SIG-M5 treated with dmso at 0.1 percent for 504 hours (cell line): ENCODE measurements at regions not wholly inside any gene's neighbourhood (a gene's known extent, or its start where the extent isn't known, plus 50 kb on each side); places are given as distances from the start of the nearest gene placed in this dataset.

Source experiments
- DNase-seq: peaks from one replicate; lab custom pipeline; 2025; ENCODE audit not compliant: unreplicated experiment; lab: John Stamatoyannopoulos, UW

DNA sequence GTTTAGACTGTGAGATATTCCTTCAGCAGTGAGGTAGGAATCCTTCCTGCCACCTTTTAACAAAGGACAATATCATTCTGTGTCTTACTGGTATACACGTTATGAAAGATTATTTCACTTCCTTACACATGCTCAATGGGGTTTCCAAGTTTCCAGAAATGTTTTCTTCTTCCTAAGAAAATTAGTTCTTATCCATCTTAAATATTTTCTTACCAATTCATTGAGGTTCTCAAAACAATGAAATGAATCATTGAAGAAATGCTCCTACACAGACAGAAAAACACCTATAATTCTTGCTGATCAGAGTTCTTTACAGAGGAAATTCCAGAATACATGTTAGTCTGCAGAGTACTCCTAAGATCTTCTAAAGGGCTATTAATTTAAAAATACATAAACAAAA, 51.4 kb upstream of the SEC61G start:
- no peak for DNase-seq

DNA sequence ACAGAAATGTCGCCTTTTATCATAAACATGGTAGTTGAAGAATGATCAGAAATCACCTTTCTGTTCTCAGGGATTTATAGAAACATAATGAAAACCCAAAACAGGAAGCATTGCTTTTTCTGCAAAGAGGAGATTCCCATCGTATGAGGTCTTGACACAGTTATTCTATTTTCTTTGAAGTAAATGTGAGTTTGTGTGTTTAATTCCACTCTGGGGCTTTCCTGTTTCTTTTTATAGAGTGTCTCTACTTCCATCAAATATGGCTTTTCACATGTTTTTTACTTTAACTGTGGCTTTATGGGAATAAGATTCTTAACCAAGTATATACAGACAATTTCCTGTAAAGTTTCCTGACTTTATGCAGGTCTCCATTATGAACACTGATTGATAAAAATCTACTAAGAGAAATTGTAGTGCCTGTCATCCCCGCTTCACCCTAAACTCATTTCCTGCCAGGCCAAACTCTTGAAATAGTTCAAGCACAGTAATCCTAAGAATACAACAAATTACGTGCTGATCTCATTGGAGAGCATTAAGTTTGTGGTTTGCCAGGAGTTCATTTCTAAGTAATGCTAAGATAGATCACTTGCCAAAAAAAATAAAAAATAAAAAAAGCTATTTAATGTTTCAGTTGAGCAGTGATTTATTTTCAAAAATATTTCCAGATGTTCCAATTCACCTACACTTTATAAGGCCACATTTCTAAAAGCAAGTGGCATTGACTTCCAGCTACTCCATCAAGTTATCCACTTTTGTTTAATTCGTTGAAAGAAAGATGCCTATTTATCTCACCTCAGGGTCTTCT, 52.2 kb upstream of the SEC61G start:
- no peak for DNase-seq

DNA sequence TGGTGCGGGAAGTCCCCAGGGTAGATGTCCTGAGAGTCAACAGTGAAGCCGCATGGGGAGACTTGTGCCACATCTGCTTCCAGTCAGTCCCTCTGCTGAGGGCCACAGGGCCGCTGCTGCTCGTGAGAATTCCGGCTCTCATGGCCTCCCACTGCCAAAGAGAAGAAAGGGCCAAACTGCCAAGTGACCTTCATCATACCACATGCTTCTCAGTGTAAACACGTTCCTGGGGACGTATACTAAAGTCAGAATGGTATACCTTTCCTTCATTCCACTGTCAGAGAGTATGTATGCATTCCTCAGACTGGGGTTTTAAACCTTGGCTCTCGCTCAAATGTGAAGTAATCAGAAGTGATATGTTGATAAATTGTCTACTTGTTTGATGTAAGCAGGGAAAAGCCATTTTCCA, 52.8 kb upstream of the SEC61G start:
- DNase-seq = no peak

DNA sequence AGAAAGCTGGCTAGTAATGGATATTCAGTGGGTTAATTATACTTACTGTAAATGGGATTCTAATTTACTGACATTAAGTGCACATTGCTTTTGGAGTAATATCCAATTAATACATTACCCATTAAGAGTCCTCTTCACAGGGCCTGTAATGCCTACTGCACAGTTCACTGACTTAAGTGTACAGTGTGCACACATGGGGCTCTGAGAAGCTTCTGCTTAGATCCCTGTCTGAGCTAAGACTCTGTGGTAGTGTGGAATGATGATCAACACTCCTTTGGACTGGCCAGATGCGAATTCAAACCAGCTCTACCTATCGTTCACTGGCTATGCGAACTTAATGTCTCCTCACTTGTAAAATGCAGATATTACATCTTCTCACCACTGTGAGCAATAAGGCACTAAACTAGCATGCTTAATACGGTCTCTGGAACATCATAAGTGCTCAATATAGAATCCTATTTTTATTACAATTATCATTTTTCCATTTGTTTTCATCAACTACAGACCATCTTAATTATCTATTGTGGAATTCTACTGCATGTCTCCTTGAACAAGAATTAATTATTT, 53.8 kb upstream of the SEC61G start:
- no peak for DNase-seq

DNA sequence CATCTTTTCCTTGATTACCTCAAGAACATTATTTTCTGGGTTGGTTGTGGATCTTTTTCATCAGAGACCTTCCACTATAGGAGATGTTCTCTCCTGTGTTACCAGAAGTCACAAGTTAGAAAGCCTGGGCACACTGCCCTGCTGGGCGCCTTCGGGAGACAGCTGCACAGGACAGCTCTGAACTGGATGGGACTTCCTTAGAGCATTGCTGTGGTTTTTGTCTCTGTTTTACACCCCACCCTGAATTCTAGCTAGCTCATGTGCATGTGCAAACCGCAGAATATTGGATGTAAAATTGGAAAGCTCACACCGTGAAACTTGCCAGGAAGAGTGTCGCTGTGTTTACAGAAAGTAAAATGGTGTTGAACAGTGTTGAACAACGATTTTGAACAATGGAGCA, 54.4 kb upstream of the SEC61G start:
- no peak for DNase-seq

DNA sequence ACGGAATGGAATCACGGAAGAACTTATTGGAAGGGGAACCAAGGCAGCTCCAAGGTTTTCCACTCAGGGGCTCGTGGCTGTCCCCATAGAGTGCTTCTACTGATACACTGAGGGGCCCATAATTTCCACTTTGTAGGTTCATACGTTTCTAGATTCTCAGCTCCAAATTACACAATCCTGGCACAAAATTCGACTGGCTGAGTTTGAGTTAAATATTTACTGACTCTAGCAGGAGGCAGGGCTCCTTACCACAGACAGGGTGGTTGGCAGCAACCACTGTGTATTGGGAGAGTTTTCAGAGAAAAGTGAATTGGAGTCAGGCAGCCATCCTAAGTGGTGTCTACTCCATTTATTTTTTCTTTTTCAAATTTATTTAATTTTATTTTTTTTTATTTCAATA, 55.4 kb upstream of the SEC61G start:
- DNase-seq = no peak

DNA sequence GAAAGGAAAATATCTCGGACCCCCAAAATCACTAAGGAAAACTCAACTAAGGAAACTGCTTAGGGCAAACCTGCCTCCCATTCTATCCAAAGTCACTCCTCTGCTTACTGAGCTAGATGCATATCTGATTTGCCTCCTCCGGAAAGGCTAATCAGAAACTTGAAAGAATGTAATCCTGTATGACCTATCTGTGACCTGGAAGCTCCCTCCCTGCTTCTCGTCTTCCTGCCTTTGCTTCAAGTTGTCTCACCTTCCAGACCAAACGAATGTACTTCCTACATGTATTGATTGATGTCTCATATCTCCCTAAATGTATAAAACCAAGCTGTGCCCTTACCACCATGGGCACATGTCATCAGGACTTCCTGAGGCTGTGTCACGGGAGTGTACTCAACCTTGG, 58.1 kb upstream of the SEC61G start:
- DNase-seq = no peak

DNA sequence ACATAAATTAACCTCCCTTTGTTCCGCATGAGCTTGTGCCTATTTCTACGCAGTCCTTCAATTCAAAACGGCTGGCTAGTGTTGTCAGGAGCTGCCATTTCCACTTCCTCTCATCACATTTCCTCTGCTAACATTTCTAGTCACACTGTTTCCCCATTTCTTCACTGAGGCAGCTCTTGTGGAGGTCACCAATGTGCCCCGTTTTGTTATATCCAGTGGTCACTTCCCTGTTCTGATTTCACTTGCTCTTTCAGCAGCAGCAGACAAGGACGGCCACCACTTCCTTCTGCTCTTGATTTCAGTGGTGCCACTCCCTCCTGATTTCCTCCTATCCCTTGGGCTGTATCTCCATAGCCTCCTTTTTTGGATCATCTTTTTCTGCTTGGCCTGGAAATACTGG, 64.8 kb upstream of the SEC61G start:
- no peak for DNase-seq

DNA sequence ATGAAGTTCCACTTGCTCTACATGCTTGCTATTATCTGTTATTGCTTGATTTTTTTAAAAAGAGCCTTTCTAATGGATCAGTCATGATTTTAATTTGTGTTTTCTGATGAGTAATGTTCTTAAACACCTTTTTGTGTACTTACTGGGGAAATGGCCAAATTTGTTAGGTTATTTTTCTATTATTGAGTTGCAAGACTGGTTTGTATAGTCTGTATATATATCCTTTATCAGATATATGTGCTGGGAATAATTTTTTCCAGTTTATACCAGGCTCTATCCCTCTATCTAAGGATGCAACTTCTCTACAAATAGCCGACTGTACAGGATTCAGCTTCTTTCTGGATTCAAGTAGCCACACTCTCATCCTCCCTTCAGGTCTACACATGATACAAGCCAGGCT, 65.6 kb upstream of the SEC61G start:
- no peak for DNase-seq

DNA sequence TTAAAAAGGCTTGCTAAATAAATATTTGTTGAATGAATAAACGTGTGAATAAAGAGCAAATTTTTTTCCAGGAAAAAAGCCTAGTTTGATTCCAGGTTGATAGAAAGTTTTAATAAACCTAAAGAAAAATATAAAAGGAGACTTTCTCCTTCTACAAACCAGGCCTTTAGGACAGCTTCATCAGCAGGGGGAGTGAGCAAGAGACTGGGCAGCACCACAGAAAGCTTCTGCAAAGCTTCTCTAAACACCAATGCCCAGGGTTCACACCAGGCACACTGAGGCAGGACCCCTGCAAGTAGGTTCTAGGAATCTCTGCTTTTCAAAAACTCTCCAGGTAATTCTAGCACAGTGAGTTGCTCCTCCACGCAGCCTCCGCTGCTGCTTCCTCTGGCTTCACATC, 66.4 kb upstream of the SEC61G start:
- no peak for DNase-seq

DNA sequence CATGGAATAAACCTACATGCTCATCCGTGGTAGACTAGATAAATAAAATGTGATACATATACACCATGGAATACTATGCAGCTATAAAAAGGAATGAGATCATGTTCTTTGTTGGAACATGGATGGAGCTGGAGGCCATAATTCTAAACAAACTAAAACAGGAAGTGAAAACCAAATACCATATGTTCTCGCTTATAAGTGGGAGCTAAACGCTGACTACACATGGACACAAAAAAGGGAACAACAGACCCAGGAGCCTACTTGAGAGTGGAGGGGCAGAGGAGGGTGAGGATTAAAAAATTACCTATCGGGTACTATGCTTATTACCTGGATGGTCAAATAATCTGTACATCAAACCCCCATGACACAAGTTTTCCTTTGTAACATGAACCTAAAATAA, 68.7 kb upstream of the SEC61G start:
- no peak for DNase-seq

DNA sequence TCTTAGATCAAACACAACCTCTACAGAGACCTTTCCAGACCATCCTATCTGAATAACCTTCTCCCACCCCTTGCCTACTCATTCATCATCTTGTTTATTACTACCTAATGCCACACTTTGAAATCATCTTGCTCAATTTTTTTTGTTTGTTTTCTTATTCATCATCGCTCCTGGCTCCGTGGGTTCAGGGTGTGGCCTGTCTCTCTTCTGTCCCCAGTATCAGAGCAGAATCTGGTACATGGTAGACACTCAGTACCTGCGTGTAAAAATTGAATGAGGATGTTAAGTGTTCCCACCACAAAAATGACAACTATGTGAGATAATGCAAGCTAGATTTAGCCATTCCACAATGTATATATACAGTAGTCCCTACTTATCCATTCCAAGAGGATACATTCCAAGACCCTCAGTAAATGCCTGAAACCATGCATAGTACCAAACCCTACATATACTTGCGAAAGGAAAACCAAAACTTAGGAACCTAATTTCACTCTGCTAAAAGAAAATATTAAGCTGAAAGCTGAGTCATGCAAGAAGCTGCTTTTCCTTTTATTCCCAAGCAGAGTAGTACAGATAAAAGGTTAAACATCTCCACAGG, 72.1 kb upstream of the SEC61G start:
- DNase-seq = no peak

DNA sequence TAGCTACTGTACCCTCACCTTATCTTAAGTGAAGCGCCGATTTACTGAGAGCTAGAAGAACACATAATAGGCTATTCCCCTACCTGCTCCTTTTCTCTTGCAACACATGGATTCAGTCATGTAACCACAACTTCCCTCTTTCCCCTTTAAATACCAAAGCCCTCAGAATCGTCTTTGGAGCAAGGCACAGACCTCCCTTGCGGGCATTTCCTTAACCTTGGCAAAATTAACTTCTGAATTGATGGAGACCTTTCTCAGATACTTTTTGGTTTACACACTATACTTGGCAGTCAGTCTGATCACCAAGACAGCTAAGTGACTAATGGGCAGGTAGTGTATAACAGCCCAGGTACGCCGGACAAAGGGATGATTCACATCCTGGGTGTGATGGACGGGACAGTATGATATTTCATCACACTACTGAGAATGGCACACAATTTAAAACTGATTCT, 72.7 kb upstream of the SEC61G start:
- no peak for DNase-seq

DNA sequence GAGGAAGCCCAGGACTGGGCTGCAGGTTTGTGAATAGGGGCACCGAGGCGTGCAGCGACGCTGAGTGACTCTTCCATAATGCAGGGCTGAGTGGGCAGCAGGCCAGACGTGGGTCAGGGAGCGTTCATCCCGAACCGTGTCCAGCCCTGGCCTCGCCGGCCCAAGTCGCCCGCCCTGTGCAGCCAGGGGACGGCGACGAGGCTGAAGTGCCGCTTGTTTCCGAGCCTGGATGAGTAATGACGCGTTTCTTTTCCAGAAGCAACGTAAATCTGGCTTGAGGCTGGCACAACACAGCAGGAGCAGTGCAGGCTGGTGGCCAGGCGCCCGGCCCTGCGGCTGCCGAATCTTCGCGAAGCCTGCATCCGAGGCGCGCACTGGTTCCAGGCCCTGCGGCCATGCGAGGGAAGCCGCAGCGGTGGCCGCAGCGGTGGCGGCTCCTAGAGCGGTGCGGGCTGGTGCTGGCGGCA, 74.0 kb upstream of the SEC61G start:
- no peak for DNase-seq

DNA sequence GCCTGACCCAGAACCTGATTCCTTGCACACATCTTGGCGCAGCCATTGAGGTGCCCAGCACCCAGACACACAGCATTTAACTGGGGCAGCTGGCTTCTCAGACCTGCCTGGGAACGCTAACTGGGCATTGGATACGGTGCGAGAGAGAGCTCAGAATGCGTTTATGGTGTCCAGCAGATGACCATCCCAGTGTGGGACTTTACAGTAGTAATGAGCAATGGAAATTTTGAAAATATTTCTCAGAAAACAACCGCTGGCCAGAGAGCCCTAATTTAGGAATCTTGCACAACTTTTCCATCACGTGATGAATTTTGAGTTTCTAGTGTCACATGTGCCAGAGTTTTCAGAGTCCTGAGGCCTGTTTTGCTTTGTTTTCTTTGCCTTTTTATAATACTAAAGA, 78.2 kb upstream of the SEC61G start:
- no peak for DNase-seq

DNA sequence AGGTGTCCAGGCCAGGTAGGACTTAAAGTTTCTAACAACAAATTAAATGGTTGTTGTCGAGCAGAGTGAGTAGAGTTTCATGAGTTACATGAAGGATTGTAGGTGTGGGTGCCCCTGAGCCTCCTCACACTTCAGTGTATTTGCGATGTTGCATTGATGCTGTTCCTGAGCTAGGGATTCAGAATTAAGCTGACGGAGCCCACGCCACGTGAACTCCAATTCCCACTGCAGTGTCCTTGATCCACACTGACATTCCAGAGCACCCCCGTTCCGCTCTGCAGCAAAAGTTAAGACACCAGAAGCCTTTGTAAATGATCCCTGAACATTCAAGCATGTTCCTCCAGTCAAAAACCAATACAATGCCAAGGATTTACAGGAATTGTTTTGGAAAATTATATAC, 78.8 kb upstream of the SEC61G start:
- DNase-seq = no peak

DNA sequence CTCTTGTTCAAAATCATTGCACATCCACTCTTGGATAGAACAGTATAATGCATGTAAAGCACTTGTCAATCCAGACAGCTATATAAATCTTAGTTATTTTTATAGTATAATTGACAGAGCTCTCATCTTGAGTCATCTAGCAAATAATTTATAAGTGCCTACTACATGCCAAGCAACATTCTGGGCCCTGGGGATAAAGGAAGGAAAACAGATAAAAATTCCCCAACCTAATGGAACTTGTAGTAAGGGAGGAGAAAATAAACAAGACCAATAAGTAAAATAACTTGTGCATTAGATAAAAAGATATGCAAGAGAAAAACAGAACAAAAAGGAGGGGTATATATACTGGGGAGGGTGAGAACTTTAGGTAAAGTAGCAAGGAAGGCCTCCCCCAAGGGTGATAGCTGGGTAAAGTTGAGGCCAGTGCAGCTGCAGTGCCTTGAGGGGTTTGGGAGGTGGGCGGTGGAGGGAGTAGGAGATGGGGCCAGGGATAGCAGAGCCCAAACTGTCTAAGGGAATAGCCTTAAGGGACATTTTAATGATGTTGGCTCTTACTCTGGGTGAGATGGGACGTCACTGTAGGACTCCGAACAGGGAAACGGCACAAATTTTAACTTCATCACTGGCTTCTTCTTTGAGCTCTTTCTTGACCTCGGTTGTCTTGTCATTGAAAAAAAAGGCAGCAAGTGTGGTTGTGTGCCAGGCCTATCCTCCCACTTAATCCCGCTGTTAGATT, 79.3 kb upstream of the SEC61G start:
- DNase-seq = no peak

DNA sequence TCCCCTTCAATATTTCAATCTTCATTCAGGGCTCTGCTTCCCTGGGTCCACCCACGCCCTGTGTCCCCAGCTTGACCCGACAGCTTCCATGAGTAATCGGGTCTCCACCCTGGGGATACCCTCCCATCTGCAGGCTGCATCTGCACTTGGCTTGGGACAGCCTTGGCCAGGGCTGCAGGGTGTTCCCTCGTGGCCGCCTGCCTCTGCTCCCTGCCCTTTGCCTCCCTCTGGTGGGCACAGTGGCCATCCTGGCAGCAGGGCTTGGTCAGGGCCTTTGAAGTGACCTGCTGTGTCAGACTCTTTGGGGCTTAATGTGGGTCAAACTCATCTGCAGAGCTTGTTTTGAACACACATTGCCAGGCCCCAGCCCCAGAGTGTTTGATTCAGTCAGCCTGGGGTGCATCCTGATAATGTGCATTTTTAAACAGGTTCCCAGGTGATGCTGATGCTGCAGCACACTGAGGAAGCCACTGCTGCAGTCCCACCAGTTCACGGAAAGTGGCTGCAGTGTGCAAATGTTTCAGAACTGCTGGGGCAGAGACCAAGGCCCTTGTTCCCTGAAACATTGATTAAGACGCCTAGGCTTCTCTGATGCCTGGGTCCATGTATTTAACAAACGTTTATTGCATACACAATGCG, 80.7 kb upstream of the SEC61G start:
- no peak for DNase-seq

DNA sequence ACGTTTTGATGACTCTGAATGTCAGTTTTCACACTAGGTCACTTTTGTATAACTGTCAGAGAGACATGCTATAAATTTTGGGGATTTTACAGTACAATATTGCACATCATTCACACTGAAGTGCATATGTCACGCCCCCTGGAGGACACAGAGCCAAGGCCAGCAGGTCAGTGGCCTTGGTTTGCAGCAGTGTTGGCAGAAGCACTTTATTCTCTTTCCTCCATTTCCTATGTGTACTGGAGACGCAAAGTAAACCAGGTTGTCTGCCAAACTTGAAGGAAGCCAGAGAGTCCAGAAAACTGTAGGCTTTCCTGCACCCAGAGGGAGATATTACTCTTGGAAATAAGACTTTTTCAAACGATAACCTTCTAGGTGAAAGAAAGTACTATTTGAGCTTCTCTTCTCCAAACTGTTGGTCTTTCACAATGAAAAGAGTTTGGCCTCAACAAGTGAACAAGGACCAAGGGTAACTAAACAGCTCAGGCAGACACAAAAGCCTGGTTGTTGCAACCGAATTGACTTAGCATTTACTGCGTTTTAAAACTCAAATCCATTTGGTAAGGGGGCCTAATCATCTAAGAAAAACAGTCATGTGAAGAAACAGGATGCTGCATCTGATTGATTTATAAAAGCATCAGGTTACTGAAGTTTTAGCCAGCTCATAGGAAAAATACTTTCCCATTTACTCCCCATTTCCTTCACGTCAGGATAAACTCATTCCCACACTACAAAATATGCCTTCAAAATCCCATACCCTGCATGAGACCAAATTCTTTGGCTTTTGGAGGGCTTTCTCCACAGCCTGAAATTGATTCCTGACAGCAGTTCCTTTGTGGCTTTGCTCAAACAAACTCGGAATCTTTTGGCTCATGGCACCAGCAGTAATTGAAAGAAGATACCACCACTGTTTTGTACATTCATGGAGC, 83.0 kb upstream of the SEC61G start:
- DNase-seq = no peak

DNA sequence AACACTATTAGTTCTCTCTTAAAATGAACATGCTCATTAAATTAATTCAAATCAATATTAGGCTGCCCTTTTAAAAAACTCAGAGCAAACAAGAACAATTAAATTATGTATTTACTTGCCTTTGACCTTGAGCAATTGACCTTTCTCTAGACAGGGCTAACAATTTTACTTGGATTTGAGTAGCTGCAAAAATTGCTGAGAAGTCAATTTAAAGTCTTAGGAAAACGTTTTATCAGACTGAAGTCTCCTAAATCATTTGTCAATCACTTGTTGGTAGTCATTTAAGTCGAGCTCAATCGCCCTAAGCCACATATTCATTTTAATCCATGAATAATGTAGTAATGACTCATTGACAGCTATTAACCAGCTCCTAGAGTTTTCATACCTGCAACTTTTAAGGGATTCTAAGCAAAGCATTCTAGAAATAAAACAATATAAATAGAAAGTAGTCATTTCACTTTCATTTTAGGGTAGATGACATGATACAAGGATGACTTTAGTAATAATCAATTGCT, 84.9 kb upstream of the SEC61G start:
- no peak for DNase-seq
